A549 (cell line): ENCODE measurements at regions not wholly inside any gene's neighbourhood (a gene's known extent, or its start where the extent isn't known, plus 50 kb on each side); places are given as distances from the start of the nearest gene placed in this dataset.

ENCODE experiments used
- ATAC-seq, 2 experiments: fragments of 200-7000 bp in 1 of 2; fragments of >200 bp in 1 of 2; cut with Nextera tagmentation in 1 of 2; cut with Tn5 transposase in 1 of 2; 3 replicates each; pipeline versions ENCODE4 v1.8.0 to v1.9.1; 2018 to 2020; ENCODE audit warnings: mild to moderate bottlenecking in 1 of 2, moderate library complexity in 1 of 2
- CTCF ChIA-PET: fragments of 300-600 bp; sonication (Branson Sonifier 250); formaldehyde crosslinking; extraction: SDS; loops from one replicate; lab custom pipeline; 2021; ENCODE audit warnings: antibody characterized with exemption, inconsistent platforms; lab: Yijun Ruan, JAX
- POLR2A ChIA-PET: fragments of 350-600 bp; formaldehyde crosslinking; extraction: SDS; loops from one replicate; lab custom pipeline; 2021; ENCODE audit warnings: antibody characterized with exemption, inconsistent platforms; lab: Yijun Ruan, JAX
- DNase-seq, 2 experiments: peaks; one replicate each; pipeline versions ENCODE4 v3.0.0 to v3.0.0-alpha.2; 2011 to 2016; ENCODE audit warnings: low read depth in 1 of 2, low spot score in 1 of 2
- FAIRE-seq: peaks from 2 replicates; lab custom pipeline; 2011; peaks lifted over from hg19 to GRCh38; lab: Jason Lieb, UNC
- H3K27ac ChIP-seq, 2 experiments: fragments of >200 bp; sonication (Bioruptor Twin); formaldehyde crosslinking; 3 replicates each; pipeline ENCODE4 v1.5.1; 2016 to 2017
- H3K4me1 ChIP-seq: fragments of >200 bp; sonication (Bioruptor Twin); formaldehyde crosslinking; 3 replicates; pipeline ENCODE4 v1.6.1; 2016
- H3K4me2 ChIP-seq: fragments of >200 bp; sonication (Bioruptor Twin); formaldehyde crosslinking; 3 replicates; pipeline ENCODE4 v1.6.1; 2016
- H3K4me3 ChIP-seq: fragments of >200 bp; sonication (Bioruptor Twin); formaldehyde crosslinking; 3 replicates; pipeline ENCODE4 v1.5.1; 2016
- H3K9me3 ChIP-seq: fragments of >200 bp; sonication (Bioruptor Twin); formaldehyde crosslinking; 3 replicates; pipeline ENCODE4 v1.6.1; 2016
- ATOH8 ChIP-seq: fragments of 250-450 bp; sonication (Bioruptor Pico); IDR thresholded peaks from 2 replicates; pipeline ENCODE4 v1.5.0; 2020; ENCODE audit warnings: low read depth, mild to moderate bottlenecking, moderate library complexity
- BHLHE40 ChIP-seq: IDR thresholded peaks from 2 replicates; pipeline ENCODE4 v1.6.1; 2012; ENCODE audit warnings: low read depth, low read length, inconsistent platforms
- CBX2 ChIP-seq: fragments of 200-600 bp; sonication (generic); IDR thresholded peaks from 2 replicates; pipeline ENCODE4 v1.6.1; 2016; ENCODE audit warnings: low read depth, mild to moderate bottlenecking, borderline replicate concordance
- CBX8 ChIP-seq: fragments of 200-600 bp; sonication (generic); IDR thresholded peaks from 2 replicates; pipeline ENCODE4 v1.6.1; 2016
- CEBPB ChIP-seq, 2 experiments: fragments of >200 bp in 1 of 2; sonication (Bioruptor Twin) in 1 of 2; formaldehyde crosslinking in 1 of 2; IDR thresholded peaks; 2 replicates each; pipeline ENCODE4 v1.6.1; 2012 to 2016
- CHD2 ChIP-seq: fragments of 150-350 bp; IDR thresholded peaks from 2 replicates; pipeline ENCODE4 v1.6.1; 2014; ENCODE audit warnings: low read length; ENCODE audit not compliant: partially characterized antibody
- E2F6 ChIP-seq: IDR thresholded peaks from 2 replicates; pipeline ENCODE4 v1.6.1; 2012; ENCODE audit warnings: low read depth, borderline replicate concordance
- EHMT2 ChIP-seq: fragments of 200-600 bp; sonication (generic); IDR thresholded peaks from 2 replicates; pipeline ENCODE4 v1.6.1; 2016; ENCODE audit warnings: antibody characterized with exemption, low read depth, mild to moderate bottlenecking, moderate library complexity
- FOSB ChIP-seq: fragments of 250-450 bp; sonication (Bioruptor Pico); IDR thresholded peaks from 2 replicates; pipeline ENCODE4 v1.5.0; 2020; ENCODE audit warnings: mild to moderate bottlenecking, moderate library complexity
- FOXS1 ChIP-seq: fragments of 250-450 bp; sonication (Bioruptor Pico); IDR thresholded peaks from 2 replicates; pipeline ENCODE4 v1.5.0; 2020; ENCODE audit warnings: mild to moderate bottlenecking, moderate library complexity
- GATA3 ChIP-seq: IDR thresholded peaks from 2 replicates; pipeline ENCODE4 v1.6.1; 2012; ENCODE audit warnings: borderline replicate concordance
- HEYL ChIP-seq: fragments of 250-450 bp; sonication (Bioruptor Pico); IDR thresholded peaks from 2 replicates; pipeline ENCODE4 v1.8.0; 2021; ENCODE audit warnings: mild to moderate bottlenecking, moderate library complexity
- HMGXB4 ChIP-seq: fragments of 250-450 bp; sonication (Bioruptor Pico); IDR thresholded peaks from 2 replicates; pipeline ENCODE4 v1.5.0; 2021; ENCODE audit warnings: mild to moderate bottlenecking, moderate library complexity, borderline replicate concordance
- KDM1A ChIP-seq: fragments of 200-600 bp; sonication (generic); IDR thresholded peaks from 2 replicates; pipeline ENCODE4 v1.6.1; 2016; ENCODE audit warnings: low read depth, mild to moderate bottlenecking
- KDM5A ChIP-seq: fragments of 200-600 bp; sonication (generic); IDR thresholded peaks from 2 replicates; pipeline ENCODE4 v1.6.1; 2016; ENCODE audit warnings: antibody characterized with exemption, mild to moderate bottlenecking
- MAFK ChIP-seq: fragments of 450-650 bp; IDR thresholded peaks from 2 replicates; pipeline ENCODE4 v1.6.1; 2014; ENCODE audit not compliant: partially characterized antibody
- MAZ ChIP-seq: fragments of 150-350 bp; IDR thresholded peaks from 2 replicates; pipeline ENCODE4 v1.6.1; 2014; ENCODE audit warnings: antibody characterized with exemption, low read depth, low read length, borderline replicate concordance
- MYC ChIP-seq: IDR thresholded peaks from 2 replicates; pipeline ENCODE4 v1.6.1; 2012; ENCODE audit warnings: mild to moderate bottlenecking, inconsistent platforms, low read length, improper control_type of control experiment, borderline replicate concordance
- NFE2L2 ChIP-seq: fragments of 150-350 bp; conservative IDR thresholded peaks from 2 replicates; pipeline ENCODE4 v1.6.1; 2014; ENCODE audit warnings: low read length
- NPAS2 ChIP-seq: fragments of 250-450 bp; sonication (Bioruptor Pico); IDR thresholded peaks from 2 replicates; pipeline ENCODE4 v1.8.0; 2022; ENCODE audit warnings: mild to moderate bottlenecking, moderate library complexity, borderline replicate concordance
- PHF8 ChIP-seq: fragments of 200-600 bp; sonication (generic); IDR thresholded peaks from 2 replicates; pipeline ENCODE4 v1.6.1; 2016; ENCODE audit warnings: low read depth, mild to moderate bottlenecking, antibody characterized with exemption, moderate library complexity, borderline replicate concordance
- POLR2A ChIP-seq: IDR thresholded peaks from 2 replicates; pipeline ENCODE4 v1.6.1; 2012; ENCODE audit warnings: mild to moderate bottlenecking, low read length
- RARB ChIP-seq: fragments of 250-450 bp; sonication (Bioruptor Pico); IDR thresholded peaks from 2 replicates; pipeline ENCODE4 v1.8.0; 2021; ENCODE audit warnings: mild to moderate bottlenecking, moderate library complexity
- RCOR1 ChIP-seq: fragments of 150-350 bp; IDR thresholded peaks from 2 replicates; pipeline ENCODE4 v1.6.1; 2014; ENCODE audit warnings: antibody characterized with exemption, low read length, low read depth
- RFX5 ChIP-seq: fragments of 450-650 bp; IDR thresholded peaks from 2 replicates; pipeline ENCODE4 v1.7.1; 2014; ENCODE audit warnings: antibody characterized with exemption, mild to moderate bottlenecking, moderate library complexity
- SMC3 ChIP-seq: fragments of >200 bp; sonication (Bioruptor Twin); formaldehyde crosslinking; IDR thresholded peaks from 3 replicates; pipeline ENCODE4 v1.6.1; 2018; ENCODE audit warnings: inconsistent platforms
- SREBF2 ChIP-seq: fragments of 450-650 bp; IDR thresholded peaks from 2 replicates; pipeline ENCODE4 v1.6.1; 2014; ENCODE audit warnings: mild to moderate bottlenecking, moderate library complexity
- TP53 ChIP-seq: fragments of 250-450 bp; sonication (Bioruptor Pico); IDR thresholded peaks from 2 replicates; pipeline ENCODE4 v1.5.0; 2021; ENCODE audit warnings: mild to moderate bottlenecking, moderate library complexity
- USF2 ChIP-seq: fragments of 450-650 bp; IDR thresholded peaks from 2 replicates; pipeline ENCODE4 v1.6.1; 2014; ENCODE audit warnings: antibody characterized with exemption
- ZC3H11A ChIP-seq: fragments of 450-650 bp; IDR thresholded peaks from 2 replicates; pipeline ENCODE4 v1.6.1; 2014; ENCODE audit warnings: antibody characterized with exemption, mild to moderate bottlenecking
- ZFP36 ChIP-seq: fragments of 450-650 bp; IDR thresholded peaks from 2 replicates; pipeline ENCODE4 v1.6.1; 2014; ENCODE audit warnings: borderline replicate concordance; ENCODE audit not compliant: partially characterized antibody
- ZNF302 ChIP-seq: fragments of 250-450 bp; sonication (Bioruptor Pico); IDR thresholded peaks from 2 replicates; pipeline ENCODE4 v1.9.0; 2021; ENCODE audit warnings: inconsistent platforms, mild to moderate bottlenecking, moderate library complexity
- WGBS: methylation state at CpG from one replicate; pipeline ENCODE4 v1.1.6; 2017; ENCODE audit errors: missing lambda C conversion rate; 5-methylcytosine and 5-hydroxymethylcytosine counted together

- no peak for DNase-seq
- POLR2A ChIA-PET = no interaction called here
- Histone ChIP-seq H3K4me2 (no peak overlapping the region), H3K4me3 (no peak overlapping the region), H3K27ac (no peak overlapping the region), H3K4me1 (no peaks in the 10 kb centered on the region), H3K9me3 (no peaks in the 10 kb centered on the region)
- CTCF ChIA-PET = no interaction called here
- WGBS = 32% methylated on average over 9 of the region's 10 CpGs
- FAIRE-seq = no peak
- no peak for ATAC-seq
- TF ChIP-seq SMC3 (no peak), FOSB (no peak), RCOR1 (no peak), ZC3H11A (no peak), ATOH8 (CRISPR knock-in tag) (no peak), CHD2 (no peak), KDM1A (no peak), CBX2 (no peak), E2F6 (no peak), SREBF2 (no peak), ZNF302 (CRISPR knock-in tag) (no peak), CBX8 (no peak), NPAS2 (CRISPR knock-in tag) (no peak), MAZ (no peak), MYC (no peak), ZFP36 (no peak), POLR2A (no peak)
These were observed 423.8 kb upstream of the MKI67 start for GRCh38 chr10:128550045-128550444.

DNA sequence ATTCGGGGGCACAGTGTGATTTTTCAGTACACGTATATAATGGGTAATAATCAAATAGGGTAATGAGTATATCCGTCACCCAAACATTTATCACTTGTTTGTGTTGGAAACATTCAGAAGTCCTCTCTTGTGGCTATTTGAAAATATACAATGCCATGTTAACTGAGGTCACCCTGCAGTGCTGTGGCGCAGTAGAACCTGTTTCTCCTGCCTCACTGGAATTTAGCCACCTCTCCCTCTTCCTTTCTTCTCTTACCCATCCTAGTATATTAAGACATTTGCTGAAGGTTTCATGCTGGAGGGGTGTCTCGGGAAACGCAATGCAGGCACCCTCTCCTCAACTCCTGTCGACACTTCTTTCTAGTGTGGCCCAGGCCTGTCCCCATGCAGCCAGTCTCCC is 425.3 kb upstream of the MKI67 start:
- ChIA-PET CTCF (no interaction called here), POLR2A (no interaction called here)
- H3K4me2 ChIP-seq = no peak overlapping the region
- H3K27ac ChIP-seq = no peak overlapping the region
- H3K4me1 ChIP-seq = no peaks in the 10 kb centered on the region
- no peaks in the 10 kb centered on the region for H3K9me3 ChIP-seq
- no peak for FAIRE-seq
- no peak for TF ChIP-seq TP53 (CRISPR knock-in tag)
- TF ChIP-seq CEBPB (IDR thresholded peaks at IDR 0.05) = no peak
- TF ChIP-seq KDM1A = no peak
- no peak for TF ChIP-seq ATOH8 (CRISPR knock-in tag)
- TF ChIP-seq MAZ = no peak
- TF ChIP-seq E2F6 = no peak
- TF ChIP-seq BHLHE40 = no peak
- no peak for TF ChIP-seq PHF8
- DNase-seq = no peak
- ATAC-seq = no peak
- no peak overlapping the region for H3K4me3 ChIP-seq
- 4% methylated on average over 7 of the region's 7 CpGs for WGBS

DNA sequence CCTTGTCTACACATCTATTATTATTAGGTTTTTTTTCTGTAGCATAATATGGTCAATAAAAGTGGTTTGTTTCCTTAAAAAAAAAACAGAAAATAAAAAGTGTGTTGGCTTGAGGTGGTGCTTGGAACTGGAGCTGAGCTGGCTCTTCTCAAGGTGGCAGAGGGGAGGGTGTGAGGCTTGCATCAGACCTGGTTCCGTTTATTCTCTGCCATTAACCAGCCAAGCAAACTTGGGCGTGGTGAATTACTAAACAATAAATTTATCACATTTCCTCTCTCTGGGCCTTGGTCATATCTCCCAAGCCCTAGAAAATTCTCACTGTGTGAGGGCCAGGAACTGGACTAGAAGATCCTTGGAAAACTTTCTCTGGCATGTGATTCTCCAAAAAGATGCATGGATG is 427.5 kb upstream of the MKI67 start:
- H3K4me2 ChIP-seq = no peak overlapping the region
- 0% methylated on average over 2 of the region's 2 CpGs for WGBS
- FAIRE-seq (no peak), DNase-seq (no peak), ATAC-seq (no peak)
- no peaks in the 10 kb centered on the region for H3K9me3 ChIP-seq
- ChIA-PET POLR2A (no interaction called here), CTCF (no interaction called here)
- no peak overlapping the region for H3K27ac ChIP-seq
- H3K4me1 ChIP-seq = no peaks in the 10 kb centered on the region
- no peak overlapping the region for H3K4me3 ChIP-seq
- TF ChIP-seq GATA3 (no peak), NFE2L2 (no peak), ZNF302 (CRISPR knock-in tag) (no peak), RARB (no peak), USF2 (no peak), MAFK (no peak), MAZ (no peak), RFX5 (no peak), FOXS1 (CRISPR knock-in tag) (no peak), KDM1A (no peak), CHD2 (no peak), KDM5A (no peak), HEYL (CRISPR knock-in tag) (no peak), CEBPB (IDR thresholded peaks at IDR 0.05) (no peak), EHMT2 (no peak), HMGXB4 (CRISPR knock-in tag) (no peak)
